ENCODE measurements at regions not wholly inside any gene's neighbourhood (a gene's known extent, or its start where the extent isn't known, plus 50 kb on each side); places are given as distances from the start of the nearest gene placed in this dataset.
"Not testable (repeated sequence)": the region's sequence is repeated elsewhere in the genome, so short reads cannot be mapped to it uniquely, and the experiment has no call there.

- no peak for DNase-seq
These were observed 201.1 kb downstream of the PCDH20 start for GRCh38 chr13:61214551-61214950.

- DNase-seq: not testable (repeated sequence)
These were observed 209.8 kb downstream of the PCDH20 start for GRCh38 chr13:61205898-61206297.

GRCh38 chr13:61204025-61204424 is 211.6 kb downstream of the PCDH20 start:
- no peak for DNase-seq

- DNase-seq: no peak
These were observed 213.6 kb downstream of the PCDH20 start for GRCh38 chr13:61202042-61202441.

- DNase-seq: no peak
These were observed 222.8 kb downstream of the PCDH20 start for GRCh38 chr13:61192826-61193225.

- DNase-seq: no peak
These were observed 227.6 kb downstream of the PCDH20 start for GRCh38 chr13:61188057-61188456.

GRCh38 chr13:61187471-61187870 is 228.2 kb downstream of the PCDH20 start:
- no peak for DNase-seq

GRCh38 chr13:61183670-61184069 is 232.0 kb downstream of the PCDH20 start:
- DNase-seq: no peak

- DNase-seq: no peak
These were observed 235.4 kb downstream of the PCDH20 start for GRCh38 chr13:61180234-61180633.

GRCh38 chr13:61179741-61180140 is 235.9 kb downstream of the PCDH20 start:
- DNase-seq: no peak

- DNase-seq: no peak
These were observed 244.8 kb downstream of the PCDH20 start for GRCh38 chr13:61170856-61171255.

- DNase-seq: no peak
These were observed 253.0 kb downstream of the PCDH20 start for GRCh38 chr13:61162636-61163035.

GRCh38 chr13:61162106-61162505 is 253.5 kb downstream of the PCDH20 start:
- DNase-seq: no peak

GRCh38 chr13:61156753-61157152 is 258.9 kb downstream of the PCDH20 start:
- DNase-seq: no peak

- DNase-seq: no peak
These were observed 264.6 kb downstream of the PCDH20 start for GRCh38 chr13:61151062-61151461.

GRCh38 chr13:61149331-61149730 is 266.3 kb downstream of the PCDH20 start:
- no peak for DNase-seq

- DNase-seq: no peak
These were observed 266.8 kb downstream of the PCDH20 start for GRCh38 chr13:61148691-61149315.

GRCh38 chr13:61148211-61148610 is 267.4 kb downstream of the PCDH20 start:
- DNase-seq: no peak

- no peak for DNase-seq
These were observed 269.1 kb downstream of the PCDH20 start for GRCh38 chr13:61146571-61146970.

- no peak for DNase-seq
These were observed 269.5 kb downstream of the PCDH20 start for GRCh38 chr13:61146158-61146557.

- DNase-seq: no peak
These were observed 270.6 kb downstream of the PCDH20 start for GRCh38 chr13:61144834-61145593.

GRCh38 chr13:61144301-61144700 is 271.3 kb downstream of the PCDH20 start:
- no peak for DNase-seq

GRCh38 chr13:61142506-61142905 is 273.1 kb downstream of the PCDH20 start:
- no peak for DNase-seq

GRCh38 chr13:61138857-61139256 is 276.8 kb downstream of the PCDH20 start:
- DNase-seq: no peak

- no peak for DNase-seq
These were observed 279.1 kb downstream of the PCDH20 start for GRCh38 chr13:61136515-61136914.
